HG03159 (cell line): ENCODE measurements at regions not wholly inside any gene's neighbourhood (a gene's known extent, or its start where the extent isn't known, plus 50 kb on each side); places are given as distances from the start of the nearest gene placed in this dataset.

Source experiments
- ATAC-seq: cut with Tn5 transposase; IDR thresholded peaks from one replicate; pipeline ENCODE4 v1.9.1; 2021; ENCODE audit warnings: mild to moderate bottlenecking, moderate library complexity; ENCODE audit not compliant: unreplicated experiment

GRCh38 chr18:22613058-22613690 lies 195.5 kb upstream of the CTAGE1 start:
- no peak for ATAC-seq

GRCh38 chr18:22613788-22614187 lies 196.1 kb upstream of the CTAGE1 start:
- no peak for ATAC-seq

GRCh38 chr18:22623513-22623912 lies 205.8 kb upstream of the CTAGE1 start:
- no peak for ATAC-seq

GRCh38 chr18:22624176-22624575 lies 206.5 kb upstream of the CTAGE1 start:
- ATAC-seq = no peak

- ATAC-seq = no peak
Observed at GRCh38 chr18:22625406-22625805, 207.7 kb upstream of the CTAGE1 start.

- ATAC-seq = no peak
Observed at GRCh38 chr18:22626771-22627170, 209.1 kb upstream of the CTAGE1 start.

- ATAC-seq = no peak
Observed at GRCh38 chr18:22627506-22627905, 209.8 kb upstream of the CTAGE1 start.

GRCh38 chr18:22628795-22629510 lies 211.2 kb upstream of the CTAGE1 start:
- ATAC-seq = no peak

- no peak for ATAC-seq
Observed at GRCh38 chr18:22630980-22631379, 213.3 kb upstream of the CTAGE1 start.

GRCh38 chr18:22632191-22632590 lies 214.5 kb upstream of the CTAGE1 start:
- no peak for ATAC-seq

GRCh38 chr18:22634464-22634863 lies 216.7 kb upstream of the CTAGE1 start:
- ATAC-seq = no peak

- no peak for ATAC-seq
Observed at GRCh38 chr18:22637787-22638186, 220.1 kb upstream of the CTAGE1 start.

GRCh38 chr18:22639026-22639463 lies 221.3 kb upstream of the CTAGE1 start:
- ATAC-seq = no peak

GRCh38 chr18:22639561-22639960 lies 221.8 kb upstream of the CTAGE1 start:
- ATAC-seq = no peak

- no peak for ATAC-seq
Observed at GRCh38 chr18:22640281-22640842, 222.6 kb upstream of the CTAGE1 start.

GRCh38 chr18:22641958-22642357 lies 224.2 kb upstream of the CTAGE1 start:
- ATAC-seq = no peak

GRCh38 chr18:22643731-22644130 lies 226.0 kb upstream of the CTAGE1 start:
- ATAC-seq = no peak

- no peak for ATAC-seq
Observed at GRCh38 chr18:22650247-22650646, 232.5 kb upstream of the CTAGE1 start.

- no peak for ATAC-seq
Observed at GRCh38 chr18:22657619-22658018, 239.9 kb upstream of the CTAGE1 start.

GRCh38 chr18:22658318-22658717 lies 240.6 kb upstream of the CTAGE1 start:
- ATAC-seq = no peak

GRCh38 chr18:22663378-22663777 lies 245.7 kb upstream of the CTAGE1 start:
- no peak for ATAC-seq

- ATAC-seq = no peak
Observed at GRCh38 chr18:22666411-22666940, 248.8 kb upstream of the CTAGE1 start.
